Mesothelial cell of epicardium (in vitro differentiated cells): ENCODE measurements at regions not wholly inside any gene's neighbourhood (a gene's known extent, or its start where the extent isn't known, plus 50 kb on each side); places are given as distances from the start of the nearest gene placed in this dataset.

Experiments
- DNase-seq, 2 experiments: peaks; one replicate each; pipeline ENCODE4 v3.0.0; 2021; ENCODE audit warnings: low spot score in 2 of 2; ENCODE audit not compliant: unreplicated experiment in 2 of 2
- H3K27ac Mint-ChIP-seq: 2 replicates; pipeline ENCODE4 v1.8.0; 2021; ENCODE audit warnings: mixed read lengths
- H3K27me3 Mint-ChIP-seq: 2 replicates; pipeline ENCODE4 v1.8.0; 2021; ENCODE audit warnings: low read depth, mixed read lengths
- H3K36me3 Mint-ChIP-seq: 2 replicates; pipeline ENCODE4 v1.8.0; 2021; ENCODE audit warnings: mixed read lengths
- H3K4me1 Mint-ChIP-seq: 2 replicates; pipeline ENCODE4 v1.8.0; 2021; ENCODE audit warnings: mixed read lengths
- H3K4me3 Mint-ChIP-seq: 2 replicates; pipeline ENCODE4 v1.8.0; 2021; ENCODE audit warnings: mild to moderate bottlenecking, moderate library complexity, mixed read lengths
- H3K9me3 Mint-ChIP-seq: 2 replicates; pipeline ENCODE4 v1.8.0; 2021; ENCODE audit warnings: mixed read lengths
- CTCF ChIP-seq: fragments of 200-600 bp; sonication (generic); IDR thresholded peaks from one replicate; pipeline ENCODE4 v1.5.0; 2021; ENCODE audit warnings: antibody characterized with exemption; ENCODE audit not compliant: unreplicated experiment

GRCh38 chr4:101471201-101471600 is 123.9 kb upstream of the PPP3CA start:
- no peaks in the 10 kb centered on the region for H3K36me3 Mint-ChIP-seq
- no peak for TF ChIP-seq CTCF
- peaks cover 3% of the 10 kb centered on the region for H3K4me1 Mint-ChIP-seq
- no peaks in the 10 kb centered on the region for H3K9me3 Mint-ChIP-seq
- no peak for DNase-seq
- H3K27me3 Mint-ChIP-seq, result no peaks in the 10 kb centered on the region
- no peak overlapping the region for H3K27ac Mint-ChIP-seq
- H3K4me3 Mint-ChIP-seq, result no peak overlapping the region

GRCh38 chr4:101464596-101464995 is 117.3 kb upstream of the PPP3CA start:
- no peak for DNase-seq
- Mint-ChIP-seq H3K9me3 (peaks cover 12% of the 10 kb centered on the region), H3K27ac (no peak overlapping the region), H3K27me3 (no peaks in the 10 kb centered on the region), H3K4me3 (no peak overlapping the region), H3K4me1 (peaks cover 3% of the 10 kb centered on the region), H3K36me3 (no peaks in the 10 kb centered on the region)
- no peak for TF ChIP-seq CTCF

GRCh38 chr4:101458914-101459313 is 111.6 kb upstream of the PPP3CA start:
- no peak for DNase-seq
- H3K4me3 Mint-ChIP-seq, result no peak overlapping the region
- TF ChIP-seq CTCF, result no peak
- no peaks in the 10 kb centered on the region for H3K36me3 Mint-ChIP-seq
- no peaks in the 10 kb centered on the region for H3K4me1 Mint-ChIP-seq
- H3K9me3 Mint-ChIP-seq, result peaks cover 43% of the 10 kb centered on the region
- H3K27me3 Mint-ChIP-seq, result no peaks in the 10 kb centered on the region
- no peak overlapping the region for H3K27ac Mint-ChIP-seq

GRCh38 chr4:101458473-101458872 is 111.1 kb upstream of the PPP3CA start:
- TF ChIP-seq CTCF, result no peak

DNA sequence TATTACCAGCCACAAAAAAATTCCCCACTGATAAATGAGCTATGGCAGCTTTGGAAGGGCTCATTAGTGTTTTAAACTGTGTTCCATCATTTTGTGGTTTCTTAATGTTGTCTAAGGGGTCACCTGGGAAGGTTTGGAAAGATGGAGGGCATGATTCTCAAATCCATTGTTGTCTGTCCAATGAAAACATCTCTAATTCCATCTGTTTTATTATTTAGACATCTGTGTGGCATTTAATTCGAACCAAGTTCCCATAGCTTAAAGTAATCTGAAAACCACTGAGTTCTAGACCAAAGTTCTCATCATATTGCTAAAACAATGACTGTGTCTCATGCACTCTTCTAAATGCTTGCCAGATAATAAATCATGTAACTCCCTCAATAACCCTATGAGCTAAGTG is 103.8 kb upstream of the PPP3CA start:
- DNase-seq, result no peak
- TF ChIP-seq CTCF, result no peak
- Mint-ChIP-seq H3K4me3 (no peak overlapping the region), H3K4me1 (peaks cover 2% of the 10 kb centered on the region), H3K9me3 (peaks cover 12% of the 10 kb centered on the region), H3K27ac (no peak overlapping the region), H3K27me3 (no peaks in the 10 kb centered on the region), H3K36me3 (no peaks in the 10 kb centered on the region)

More at GRCh38 chr4:101458473-101458872, 111.1 kb upstream of the PPP3CA start:
- no peaks in the 10 kb centered on the region for H3K27me3 Mint-ChIP-seq
- H3K36me3 Mint-ChIP-seq, result no peaks in the 10 kb centered on the region
- H3K4me1 Mint-ChIP-seq, result no peaks in the 10 kb centered on the region
- DNase-seq, result no peak
- no peak overlapping the region for H3K27ac Mint-ChIP-seq
- no peak overlapping the region for H3K4me3 Mint-ChIP-seq
- H3K9me3 Mint-ChIP-seq, result peaks cover 43% of the 10 kb centered on the region

GRCh38 chr4:101441446-101441845 is 94.1 kb upstream of the PPP3CA start:
- no peak overlapping the region for H3K4me3 Mint-ChIP-seq

More at GRCh38 chr4:101441446-101441845, 94.1 kb upstream of the PPP3CA start:
- H3K27ac Mint-ChIP-seq, result no peak overlapping the region
- TF ChIP-seq CTCF, result no peak
- no peaks in the 10 kb centered on the region for H3K36me3 Mint-ChIP-seq
- DNase-seq, result no peak
- H3K4me1 Mint-ChIP-seq, result no peaks in the 10 kb centered on the region
- no peaks in the 10 kb centered on the region for H3K27me3 Mint-ChIP-seq
- peaks cover 4% of the 10 kb centered on the region for H3K9me3 Mint-ChIP-seq
